ENCODE measurements at regions not wholly inside any gene's neighbourhood (a gene's known extent, or its start where the extent isn't known, plus 50 kb on each side); places are given as distances from the start of the nearest gene placed in this dataset.

- H3K14ac ChIP-seq (replicated peaks; ENCODE audit: low read depth, low read length): no peak overlapping the region
- no peaks in the 10 kb centered on the region for H3K9me3 ChIP-seq (ENCODE audit: control insufficient read depth, insufficient read depth, low read length)
- H3K4me1 ChIP-seq (ENCODE audit: control insufficient read depth, insufficient read depth, low read length): no peaks in the 10 kb centered on the region
- TF ChIP-seq CEBPB (IDR thresholded peaks at IDR 0.05; ENCODE audit: low read depth, low read length) (no peak), BHLHE40 (IDR thresholded peaks at IDR 0.05; ENCODE audit: low read depth, low read length) (no peak), RFX5 (IDR thresholded peaks at IDR 0.05; ENCODE audit: low read depth, low read length) (no peak), SMC3 (IDR thresholded peaks at IDR 0.05; ENCODE audit: low read depth, low read length) (no peak), ELK1 (IDR thresholded peaks at IDR 0.05; ENCODE audit: borderline replicate concordance, low read depth, low read length) (no peak), MXI1 (IDR thresholded peaks at IDR 0.05; ENCODE audit: borderline replicate concordance, low read depth, low read length) (no peak)
- TF ChIP-seq, protein P1, sequence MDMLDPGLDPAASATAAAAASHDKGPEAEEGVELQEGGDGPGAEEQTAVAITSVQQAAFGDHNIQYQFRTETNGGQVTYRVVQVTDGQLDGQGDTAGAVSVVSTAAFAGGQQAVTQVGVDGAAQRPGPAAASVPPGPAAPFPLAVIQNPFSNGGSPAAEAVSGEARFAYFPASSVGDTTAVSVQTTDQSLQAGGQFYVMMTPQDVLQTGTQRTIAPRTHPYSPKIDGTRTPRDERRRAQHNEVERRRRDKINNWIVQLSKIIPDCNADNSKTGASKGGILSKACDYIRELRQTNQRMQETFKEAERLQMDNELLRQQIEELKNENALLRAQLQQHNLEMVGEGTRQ (IDR thresholded peaks at IDR 0.05; ENCODE audit: low read depth, low read length): no peak
- H3K36me3 ChIP-seq (ENCODE audit: control insufficient read depth, insufficient read depth, low read length): no peaks in the 10 kb centered on the region
- no peaks in the 10 kb centered on the region for H4K20me1 ChIP-seq (ENCODE audit: insufficient read depth, low read length)
- BruUV-seq (replicated peaks): no TSS peak
- no peak overlapping the region for H4K8ac ChIP-seq (ENCODE audit: low read depth in 2 of 2, low read length in 2 of 2)
- no peak overlapping the region for H3K23ac ChIP-seq (ENCODE audit: low read depth, low read length)
- H4K5ac ChIP-seq (ENCODE audit: low read depth, low read length): no peak overlapping the region
- no peaks in the 10 kb centered on the region for H3K9me1 ChIP-seq (ENCODE audit: insufficient read depth, low read length)
- DNase-seq (no peak), ATAC-seq (ENCODE audit: low read depth) (no peak)
- no peak overlapping the region for H3K18ac ChIP-seq (ENCODE audit: low read depth, low read length)
- no peak overlapping the region for H3K4me2 ChIP-seq (ENCODE audit: low read depth, low read length)
- no peak overlapping the region for H3K4me3 ChIP-seq (ENCODE audit: insufficient read depth, low read depth, low read length)
- ChIA-PET CTCF (interaction anchor here (0.7 kb wide), 1 partner anchor 9 kb away, joined by 5 read pairs; no protein-coding TSS in a partner anchor), POLR2A (ENCODE audit: unreplicated experiment) (no interaction called here)
- no peak overlapping the region for H2BK5ac ChIP-seq (ENCODE audit: low read depth, low read length, poor library complexity, severe bottlenecking)
- H3K9ac ChIP-seq (ENCODE audit: low read depth, low read length): no peak overlapping the region
- H2AFZ ChIP-seq (replicated peaks; ENCODE audit: low read length, poor library complexity): no peak overlapping the region
- H2BK20ac ChIP-seq (ENCODE audit: low read depth, low read length): no peak overlapping the region
- H2BK120ac ChIP-seq (ENCODE audit: low read depth, low read length): no peak overlapping the region
- no peak overlapping the region for H3K4ac ChIP-seq (ENCODE audit: low read depth, low read length)
- H3K27me3 ChIP-seq (ENCODE audit: control insufficient read depth, insufficient read depth, low read length): peaks cover 2% of the 10 kb centered on the region; the same call in 1 of the 2 replicates
- no peak overlapping the region for H3K27ac ChIP-seq (ENCODE audit: insufficient read depth, low read length)
- H2AK9ac ChIP-seq (replicated peaks; ENCODE audit: low read depth, low read length, poor library complexity): no peak overlapping the region
- H3K79me1 ChIP-seq (ENCODE audit: low read depth in 1 of 2, low read length in 2 of 2): no peaks in the 10 kb centered on the region
- H3K56ac ChIP-seq (ENCODE audit: extremely low read depth, insufficient read depth, low read length): no peak overlapping the region
- H4K91ac ChIP-seq (ENCODE audit: insufficient read depth, low read depth, low read length): no peak overlapping the region
- dilution Hi-C loops (cut with HindIII; ENCODE audit: low sequenced_read_pairs, unreplicated experiment): no loop called here
- H2AK5ac ChIP-seq (ENCODE audit: low read depth, low read length): no peak overlapping the region
- intact Hi-C loops (cut with micrococcal nuclease): no loop called here
- no CpG with 5 or more reads among the region's 1 CpG for WGBS, 2 experiments (ENCODE audit: extremely low coverage in 2 of 2, insufficient read length in 1 of 2)
- in situ Hi-C loops (cut with MboI; ENCODE audit: low sequenced_read_pairs): no loop called here
- no peak overlapping the region for H2BK15ac ChIP-seq (ENCODE audit: low read depth, low read length)
These were observed 190.4 kb upstream of the EPHA4 start for GRCh38 chr2:221762496-221762895.
